ENCODE measurements at regions not wholly inside any gene's neighbourhood (a gene's known extent, or its start where the extent isn't known, plus 50 kb on each side); places are given as distances from the start of the nearest gene placed in this dataset.

GRCh38 chr14:101040538-101041442, 137.3 kb upstream of the RTL1 start:
- TF ChIP-seq CTCF (IDR thresholded peaks at IDR 0.05), result no peak
- H3K27ac ChIP-seq, result no peak overlapping the region
- H3K36me3 ChIP-seq, result no peaks in the 10 kb centered on the region
- no peak overlapping the region for H3K9ac ChIP-seq (ENCODE audit: low read depth in 2 of 2, low read length in 2 of 2)
- H3K9me3 ChIP-seq, result no peaks in the 10 kb centered on the region
- no peaks in the 10 kb centered on the region for H3K4me1 ChIP-seq
- no peaks in the 10 kb centered on the region for H3K27me3 ChIP-seq
- intact Hi-C loops (cut with DNase I), result no loop called here
- no peak overlapping the region for H3K4me3 ChIP-seq
- DNase-seq, result no peak

GRCh38 chr14:101043891-101044290, 140.4 kb upstream of the RTL1 start:
- Histone ChIP-seq H3K27ac (no peak overlapping the region), H3K9me3 (no peaks in the 10 kb centered on the region), H3K4me3 (no peak overlapping the region), H3K36me3 (no peaks in the 10 kb centered on the region), H3K27me3 (no peaks in the 10 kb centered on the region), H3K9ac (ENCODE audit: low read depth in 2 of 2, low read length in 2 of 2) (no peak overlapping the region), H3K4me1 (no peaks in the 10 kb centered on the region)
- no peak for DNase-seq
- intact Hi-C loops (cut with DNase I), result no loop called here
- TF ChIP-seq CTCF (IDR thresholded peaks at IDR 0.05), result no peak

GRCh38 chr14:101044741-101045140, 141.2 kb upstream of the RTL1 start:
- Histone ChIP-seq H3K27ac (no peak overlapping the region), H3K4me3 (no peak overlapping the region), H3K4me1 (no peaks in the 10 kb centered on the region), H3K27me3 (no peaks in the 10 kb centered on the region), H3K9ac (ENCODE audit: low read depth in 2 of 2, low read length in 2 of 2) (no peak overlapping the region), H3K36me3 (no peaks in the 10 kb centered on the region), H3K9me3 (no peaks in the 10 kb centered on the region)
- DNase-seq, result no peak
- intact Hi-C loops (cut with DNase I), result no loop called here
- TF ChIP-seq CTCF (IDR thresholded peaks at IDR 0.05), result no peak

GRCh38 chr14:101045511-101045910, 142.0 kb upstream of the RTL1 start:
- Histone ChIP-seq H3K36me3 (no peaks in the 10 kb centered on the region), H3K4me1 (no peaks in the 10 kb centered on the region), H3K9me3 (no peaks in the 10 kb centered on the region), H3K27ac (no peak overlapping the region), H3K4me3 (no peak overlapping the region), H3K9ac (ENCODE audit: low read depth in 2 of 2, low read length in 2 of 2) (no peak overlapping the region), H3K27me3 (no peaks in the 10 kb centered on the region)
- no peak for TF ChIP-seq CTCF (IDR thresholded peaks at IDR 0.05)
- intact Hi-C loops (cut with DNase I), result no loop called here
- DNase-seq, result no peak

- TF ChIP-seq CTCF (IDR thresholded peaks at IDR 0.05), result no peak
- intact Hi-C loops (cut with DNase I), result no loop called here
- H3K4me3 ChIP-seq, result no peak overlapping the region
- H3K36me3 ChIP-seq, result no peaks in the 10 kb centered on the region
- H3K4me1 ChIP-seq, result no peaks in the 10 kb centered on the region
- no peak overlapping the region for H3K9ac ChIP-seq (ENCODE audit: low read depth in 2 of 2, low read length in 2 of 2)
- no peaks in the 10 kb centered on the region for H3K9me3 ChIP-seq
- H3K27ac ChIP-seq, result no peak overlapping the region
- H3K27me3 ChIP-seq, result no peaks in the 10 kb centered on the region
- DNase-seq, result no peak
These were observed 142.5 kb upstream of the RTL1 start for GRCh38 chr14:101046071-101046470.

All from colonic mucosa (tissue), 4 donors.